GM12864 (cell line): ENCODE measurements at regions not wholly inside any gene's neighbourhood (a gene's known extent, or its start where the extent isn't known, plus 50 kb on each side); places are given as distances from the start of the nearest gene placed in this dataset.

Experiments used
- DNase-seq: peaks from one replicate; pipeline ENCODE4 v3.0.0-alpha.2; 2011; ENCODE audit warnings: low read depth
- H3K4me3 ChIP-seq: 2 replicates; pipeline ENCODE4 v1.5.1; 2011; ENCODE audit warnings: mild to moderate bottlenecking, low read depth, low read length, control low read depth
- CTCF ChIP-seq: IDR thresholded peaks from 2 replicates; pipeline ENCODE4 v1.5.1; 2011; ENCODE audit warnings: low read depth, mild to moderate bottlenecking, moderate library complexity, low read length, control low read depth, inconsistent platforms; ENCODE audit errors: missing control alignments

DNA sequence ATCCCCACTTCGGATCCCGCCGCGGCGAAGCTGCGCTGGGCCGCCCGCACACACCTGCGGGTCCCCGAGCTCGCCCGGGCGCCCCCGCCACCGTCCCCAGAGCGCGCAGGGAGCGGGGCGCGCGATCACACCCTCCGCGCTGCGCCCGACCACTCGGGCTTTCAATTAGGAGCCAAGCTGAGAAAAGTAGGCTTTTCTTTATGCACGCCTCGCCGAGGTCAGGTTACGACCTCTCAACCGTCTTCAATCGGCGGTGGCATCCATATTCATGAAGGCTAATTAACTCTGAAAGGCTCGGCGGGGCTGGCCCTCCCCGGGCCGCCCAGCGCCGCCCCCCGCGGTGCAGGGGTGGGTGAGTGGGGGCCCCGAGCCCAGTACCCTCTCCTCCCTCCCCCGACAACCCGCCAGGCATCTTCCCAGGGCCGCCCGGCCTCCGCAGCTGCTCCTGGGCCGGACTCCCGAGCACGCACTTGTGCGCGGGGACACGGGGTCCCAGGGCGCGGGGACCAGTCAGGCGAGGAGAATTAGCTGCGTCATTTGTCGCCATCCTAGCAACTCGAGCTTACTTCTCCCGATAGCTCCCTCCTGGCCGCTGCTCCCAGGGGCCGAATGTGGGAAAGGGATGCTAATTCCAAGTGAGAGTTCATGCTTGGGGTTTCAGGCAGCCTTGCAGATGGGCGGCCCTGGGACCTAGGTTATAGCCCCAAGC lies 155.5 kb upstream of the LYZL2 start:
- DNase-seq, result no peak
- H3K4me3 ChIP-seq, result peak overlapping the region; percentile 58
- TF ChIP-seq CTCF, result no peak

- H3K4me3 ChIP-seq, result peak overlapping the region; percentile 58
- DNase-seq, result no peak
- no peak for TF ChIP-seq CTCF
These were observed 155.0 kb upstream of the LYZL2 start for GRCh38 chr10:30784524-30784896.

- peak overlapping the region; percentile 58 for H3K4me3 ChIP-seq
- peak; percentile 38 for DNase-seq
- peak; percentile 88 for TF ChIP-seq CTCF
These were observed 154.5 kb upstream of the LYZL2 start for GRCh38 chr10:30783939-30784501.

DNA sequence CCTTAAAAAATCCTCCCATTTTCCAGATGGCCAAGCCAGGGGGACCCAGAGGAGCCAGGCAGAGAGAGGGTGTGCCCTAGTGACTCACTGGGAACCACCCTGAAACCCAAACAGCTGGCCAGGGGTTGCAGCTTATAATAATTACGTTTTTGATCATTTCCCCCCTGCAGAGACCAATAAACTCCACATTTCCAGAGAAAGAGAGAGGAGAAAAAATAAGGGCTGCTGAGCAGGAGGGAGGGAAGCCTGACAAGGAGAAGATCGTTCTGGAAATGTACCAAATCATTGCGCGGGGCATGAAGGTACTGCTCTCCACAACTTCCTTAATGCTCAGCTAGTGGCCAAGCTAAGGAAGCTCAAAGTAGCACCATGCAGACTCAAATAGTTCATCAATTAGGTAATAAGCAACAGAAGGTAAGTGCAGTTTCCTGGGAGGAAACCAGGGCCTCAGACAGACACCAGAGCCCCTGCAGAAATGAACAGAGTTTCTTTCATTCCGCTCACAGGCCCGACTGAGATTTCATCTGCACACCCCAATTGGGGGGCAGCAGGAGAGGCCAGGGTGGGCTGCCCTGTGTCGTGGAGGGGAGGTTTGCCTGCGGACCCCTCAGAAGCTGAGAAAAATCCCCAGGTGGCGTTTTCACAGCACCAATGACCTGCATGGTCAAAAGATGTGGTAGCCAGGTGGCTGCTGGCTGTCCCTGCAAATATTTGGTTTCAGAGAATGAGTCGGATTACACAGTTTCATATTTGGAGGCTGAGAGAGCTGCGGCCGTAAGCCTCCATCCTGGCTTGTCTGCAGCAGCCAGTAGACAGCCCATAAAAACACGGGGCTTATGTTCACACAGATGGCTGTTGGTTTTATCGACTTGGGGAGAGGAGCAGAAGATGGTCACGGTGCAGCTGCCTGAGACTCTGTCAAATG lies 153.2 kb upstream of the LYZL2 start:
- no peak for DNase-seq
- TF ChIP-seq CTCF, result no peak
- H3K4me3 ChIP-seq, result no peak overlapping the region; the same call in 1 of the 2 replicates

DNA sequence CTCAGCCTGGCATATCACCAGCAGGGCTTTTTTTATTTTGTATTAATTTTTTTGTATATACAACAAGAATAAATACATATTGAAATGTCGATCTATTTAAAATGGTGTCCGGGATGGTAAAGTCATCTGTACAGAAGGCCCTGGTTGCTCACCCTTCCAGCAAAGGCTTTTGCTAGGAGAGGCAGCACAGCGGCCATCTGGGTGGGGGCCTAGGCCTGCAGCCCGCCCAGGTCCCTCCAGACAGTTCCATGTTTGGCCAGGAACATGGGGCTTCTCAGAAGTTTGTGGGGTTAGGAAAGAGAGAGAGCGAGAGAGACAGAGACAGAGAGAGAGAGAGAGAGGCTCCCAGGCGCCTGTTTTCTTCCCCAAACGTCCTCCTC lies 152.6 kb upstream of the LYZL2 start:
- no peak overlapping the region for H3K4me3 ChIP-seq
- no peak for TF ChIP-seq CTCF
- DNase-seq, result no peak

- DNase-seq, result no peak
- TF ChIP-seq CTCF, result no peak
- H3K4me3 ChIP-seq, result no peak overlapping the region
These were observed 152.1 kb upstream of the LYZL2 start for GRCh38 chr10:30781670-30782121.
